ENCODE measurements at regions not wholly inside any gene's neighbourhood (a gene's known extent, or its start where the extent isn't known, plus 50 kb on each side); places are given as distances from the start of the nearest gene placed in this dataset.

- DNase-seq (ENCODE audit: low spot score) = peak; percentile 1
These were observed 1250.0 kb upstream of the DEFB115 start for GRCh38 chr20:30007496-30007895.

All from pons (tissue), 1 donor.